WTC11 (cell line): ENCODE measurements at regions not wholly inside any gene's neighbourhood (a gene's known extent, or its start where the extent isn't known, plus 50 kb on each side); places are given as distances from the start of the nearest gene placed in this dataset.

Source experiments
- FOXK1 ChIP-seq: sonication (generic); formaldehyde crosslinking; IDR thresholded peaks from 2 replicates; pipeline ENCODE4 v1.8.0; 2022; ENCODE audit warnings: mild to moderate bottlenecking, moderate library complexity, missing genetic modification reagents
- FOXP1 ChIP-seq: sonication (generic); formaldehyde crosslinking; IDR thresholded peaks from 2 replicates; pipeline ENCODE4 v1.8.0; 2022; ENCODE audit warnings: missing genetic modification reagents, mild to moderate bottlenecking, moderate library complexity, borderline replicate concordance
- FOXP4 ChIP-seq: sonication (generic); formaldehyde crosslinking; IDR thresholded peaks from 2 replicates; pipeline ENCODE4 v1.8.0; 2022; ENCODE audit warnings: mild to moderate bottlenecking, missing genetic modification reagents
- GTF2I ChIP-seq: fragments of 250-450 bp; sonication (Bioruptor Pico); conservative IDR thresholded peaks from 2 replicates; pipeline ENCODE4 v1.4.0; 2021; ENCODE audit warnings: mild to moderate bottlenecking
- HMGA2 ChIP-seq: fragments of 250-450 bp; sonication (Bioruptor Pico); IDR thresholded peaks from 2 replicates; pipeline ENCODE4 v1.4.0; 2021; ENCODE audit warnings: mild to moderate bottlenecking, moderate library complexity
- HMGXB4 ChIP-seq: sonication (generic); formaldehyde crosslinking; IDR thresholded peaks from 2 replicates; pipeline ENCODE4 v1.8.1; 2023; ENCODE audit warnings: mild to moderate bottlenecking, moderate library complexity, missing genetic modification reagents
- IRF2 ChIP-seq: sonication (generic); formaldehyde crosslinking; IDR thresholded peaks from 2 replicates; pipeline ENCODE4 v1.8.0; 2022; ENCODE audit warnings: low read depth, missing genetic modification reagents, borderline replicate concordance
- MAX ChIP-seq: sonication (generic); formaldehyde crosslinking; IDR thresholded peaks from 2 replicates; pipeline ENCODE4 v1.8.0; 2022; ENCODE audit warnings: mild to moderate bottlenecking, missing genetic modification reagents
- OVOL2 ChIP-seq: fragments of 250-450 bp; sonication (Bioruptor Pico); IDR thresholded peaks from 2 replicates; pipeline ENCODE4 v1.9.0; 2021; ENCODE audit warnings: mild to moderate bottlenecking, borderline replicate concordance
- SMAD4 ChIP-seq: sonication (generic); formaldehyde crosslinking; IDR thresholded peaks from 2 replicates; pipeline ENCODE4 v1.8.0; 2022; ENCODE audit warnings: mild to moderate bottlenecking, missing genetic modification reagents
- STAT6 ChIP-seq: sonication (generic); formaldehyde crosslinking; conservative IDR thresholded peaks from 2 replicates; pipeline ENCODE4 v1.8.1; 2023; ENCODE audit warnings: mild to moderate bottlenecking, low read depth, missing genetic modification reagents, moderate library complexity
- TEAD1 ChIP-seq: sonication (generic); formaldehyde crosslinking; IDR thresholded peaks from 2 replicates; pipeline ENCODE4 v1.8.0; 2022; ENCODE audit warnings: mild to moderate bottlenecking, missing genetic modification reagents
- USF1 ChIP-seq: sonication (generic); formaldehyde crosslinking; IDR thresholded peaks from 2 replicates; pipeline ENCODE4 v1.8.0; 2022; ENCODE audit warnings: mild to moderate bottlenecking, missing genetic modification reagents
- ZNF232 ChIP-seq: sonication (generic); formaldehyde crosslinking; IDR thresholded peaks from 2 replicates; pipeline ENCODE4 v1.8.0; 2022; ENCODE audit warnings: mild to moderate bottlenecking, missing genetic modification reagents
- ZNF281 ChIP-seq: sonication (generic); formaldehyde crosslinking; IDR thresholded peaks from 2 replicates; pipeline ENCODE4 v1.8.0; 2023; ENCODE audit warnings: mild to moderate bottlenecking, missing genetic modification reagents
- ZNF396 ChIP-seq: fragments of 250-450 bp; sonication (Bioruptor Pico); IDR thresholded peaks from 2 replicates; pipeline ENCODE4 v1.8.0; 2021; ENCODE audit warnings: mild to moderate bottlenecking, moderate library complexity, borderline replicate concordance
- ZNF532 ChIP-seq: fragments of 250-450 bp; sonication (Bioruptor Pico); IDR thresholded peaks from 2 replicates; pipeline ENCODE4 v1.9.0; 2021; ENCODE audit warnings: mild to moderate bottlenecking, borderline replicate concordance

GRCh38 chr18:39841482-39842365 is 2113.3 kb upstream of the PIK3C3 start (continued):
- no peak for TF ChIP-seq FOXP4 (CRISPR knock-in tag)
- TF ChIP-seq FOXK1 (CRISPR knock-in tag), result peak; percentile 15; the same call in 1 of the 2 replicates
- no peak for TF ChIP-seq HMGA2 (CRISPR knock-in tag)
- TF ChIP-seq HMGXB4, result peak; percentile 59; the same call in 1 of the 2 replicates
- TF ChIP-seq SMAD4 (CRISPR knock-in tag), result no peak
- TF ChIP-seq MAX (CRISPR knock-in tag), result peak; percentile 95
- TF ChIP-seq USF1 (CRISPR knock-in tag), result 0 out of 2 replicates have a peak, but pooled peaks have one; percentile 14
- no peak for TF ChIP-seq IRF2 (CRISPR knock-in tag)
- TF ChIP-seq ZNF232 (CRISPR knock-in tag), result no peak
- 0 out of 2 replicates have a peak, but pooled peaks have one; percentile 47 for TF ChIP-seq GTF2I (CRISPR knock-in tag)
- TF ChIP-seq TEAD1 (CRISPR knock-in tag), result peak; percentile 23; the same call in 1 of the 2 replicates
- no peak for TF ChIP-seq ZNF396 (CRISPR knock-in tag)
- no peak for TF ChIP-seq ZNF532 (CRISPR knock-in tag)
- peak; percentile 68; the same call in 1 of the 2 replicates for TF ChIP-seq FOXP1 (CRISPR knock-in tag)
- TF ChIP-seq STAT6 (CRISPR knock-in tag), result 0 out of 2 replicates have a peak, but pooled peaks have one; percentile 73
- TF ChIP-seq ZNF281 (CRISPR knock-in tag), result 0 out of 2 replicates have a peak, but pooled peaks have one; percentile 61
- TF ChIP-seq OVOL2, result no peak
